HCT116 (cell line): ENCODE measurements at regions not wholly inside any gene's neighbourhood (a gene's known extent, or its start where the extent isn't known, plus 50 kb on each side); places are given as distances from the start of the nearest gene placed in this dataset.

ENCODE experiments used
- EZH2 ChIP-seq: fragments of 200-600 bp; sonication (generic); IDR thresholded peaks from 2 replicates; pipeline ENCODE4 v1.6.1; 2017; ENCODE audit warnings: antibody characterized with exemption, mixed run types
- POLR2A ChIP-seq: IDR thresholded peaks from 2 replicates; pipeline ENCODE4 v1.7.0; 2011; ENCODE audit warnings: borderline replicate concordance; ENCODE audit not compliant: insufficient read depth, insufficient read length; ENCODE audit errors: extremely low read depth
- ZNF274 ChIP-seq: fragments of 200-500 bp; sonication (Bioruptor generic); IDR thresholded peaks from 2 replicates; pipeline ENCODE4 v1.6.1; 2014; ENCODE audit warnings: mild to moderate bottlenecking, low read depth, low read length, inconsistent platforms
- TF ChIP-seq, protein P1 (sequence below), 3 experiments: fragments of 200-600 bp in 1 of 3; sonication (generic) in 1 of 3; IDR thresholded peaks in 2 of 3; conservative IDR thresholded peaks in 1 of 3; 2 replicates each; pipeline ENCODE4 v1.5.1; 2012 to 2017; ENCODE audit warnings: low read depth in 2 of 3, low read length in 2 of 3, antibody characterized with exemption in 1 of 3, borderline replicate concordance in 1 of 3, control low read depth in 1 of 3, mild to moderate bottlenecking in 1 of 3, mixed read lengths in 1 of 3, mixed run types in 1 of 3, moderate library complexity in 1 of 3; ENCODE audit not compliant: insufficient read depth in 1 of 3

DNA sequence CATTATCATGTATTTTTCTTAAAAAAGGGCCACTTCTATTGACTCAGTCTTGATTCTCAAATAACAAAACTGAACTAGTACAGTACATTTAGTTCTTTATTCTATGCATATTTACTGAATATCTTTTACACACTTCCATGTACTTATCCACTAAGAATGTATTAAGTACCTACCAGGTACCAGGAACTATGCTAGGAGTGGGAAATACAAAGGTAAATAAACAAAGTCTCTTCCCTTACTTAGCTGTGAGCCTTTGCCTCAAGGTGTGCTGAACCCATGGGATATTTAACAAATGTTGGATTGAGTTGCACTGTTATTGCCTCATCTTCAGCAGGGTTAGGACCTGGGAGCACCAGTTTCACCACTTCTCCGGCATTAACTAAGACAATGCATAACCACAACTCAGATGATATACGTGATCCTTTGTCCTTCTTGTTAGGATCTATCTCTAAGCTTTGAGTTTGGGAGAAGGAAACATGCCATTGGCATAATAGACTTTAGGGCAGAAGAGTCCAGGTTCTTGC is 533.9 kb downstream of the TFAP2B start:
- TF ChIP-seq POLR2A (no peak), EZH2 (no peak), ZNF274 (no peak)
- TF ChIP-seq, protein P1, sequence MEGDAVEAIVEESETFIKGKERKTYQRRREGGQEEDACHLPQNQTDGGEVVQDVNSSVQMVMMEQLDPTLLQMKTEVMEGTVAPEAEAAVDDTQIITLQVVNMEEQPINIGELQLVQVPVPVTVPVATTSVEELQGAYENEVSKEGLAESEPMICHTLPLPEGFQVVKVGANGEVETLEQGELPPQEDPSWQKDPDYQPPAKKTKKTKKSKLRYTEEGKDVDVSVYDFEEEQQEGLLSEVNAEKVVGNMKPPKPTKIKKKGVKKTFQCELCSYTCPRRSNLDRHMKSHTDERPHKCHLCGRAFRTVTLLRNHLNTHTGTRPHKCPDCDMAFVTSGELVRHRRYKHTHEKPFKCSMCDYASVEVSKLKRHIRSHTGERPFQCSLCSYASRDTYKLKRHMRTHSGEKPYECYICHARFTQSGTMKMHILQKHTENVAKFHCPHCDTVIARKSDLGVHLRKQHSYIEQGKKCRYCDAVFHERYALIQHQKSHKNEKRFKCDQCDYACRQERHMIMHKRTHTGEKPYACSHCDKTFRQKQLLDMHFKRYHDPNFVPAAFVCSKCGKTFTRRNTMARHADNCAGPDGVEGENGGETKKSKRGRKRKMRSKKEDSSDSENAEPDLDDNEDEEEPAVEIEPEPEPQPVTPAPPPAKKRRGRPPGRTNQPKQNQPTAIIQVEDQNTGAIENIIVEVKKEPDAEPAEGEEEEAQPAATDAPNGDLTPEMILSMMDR (IDR thresholded peaks at IDR 0.05 in 2 of 3, conservative IDR thresholded peaks at IDR 0.05 in 1 of 3; ENCODE audit: borderline replicate concordance in 1 of 3, insufficient read depth in 1 of 3, low read depth in 2 of 3, low read length in 2 of 3) = no peak
